Spleen (tissue), 11 donors: ENCODE measurements at regions not wholly inside any gene's neighbourhood (a gene's known extent, or its start where the extent isn't known, plus 50 kb on each side); places are given as distances from the start of the nearest gene placed in this dataset.

Experiments
- DNase-seq: peaks from one replicate; pipeline ENCODE4 v3.0.0-alpha.2; 2020
- H3K27ac ChIP-seq, 8 donors: fragments of 200-600 bp; sonication (generic) in 7 of 8; 1 replicate in 4 of 8; 2 replicates in 4 of 8; pipeline versions ENCODE4 v1.5.0 to v1.8.0; 2016 to 2021; ENCODE audit warnings: inconsistent platforms in 4 of 8, mild to moderate bottlenecking in 4 of 8, moderate library complexity in 1 of 8
- H3K27me3 ChIP-seq, 7 donors: fragments of 200-600 bp; sonication (generic) in 6 of 7; replicated peaks in 1 of 7; 1 replicate in 4 of 7; 2 replicates in 3 of 7; pipeline versions ENCODE4 v1.5.0 to v1.8.0; 2016 to 2021; ENCODE audit warnings: inconsistent platforms in 3 of 7, mild to moderate bottlenecking in 1 of 7
- H3K36me3 ChIP-seq, 6 donors: fragments of 200-600 bp; sonication (generic) in 5 of 6; 1 replicate in 4 of 6; 2 replicates in 2 of 6; pipeline versions ENCODE4 v1.5.0 to v1.8.0; 2016 to 2021; ENCODE audit warnings: inconsistent platforms in 2 of 6
- H3K4me1 ChIP-seq, 6 donors: fragments of 200-600 bp; sonication (generic) in 5 of 6; 1 replicate in 3 of 6; 2 replicates in 3 of 6; pipeline versions ENCODE4 v1.5.0 to v1.8.0; 2016 to 2021; ENCODE audit warnings: inconsistent platforms in 3 of 6
- H3K4me3 ChIP-seq, 8 donors: fragments of 200-600 bp; sonication (generic) in 7 of 8; 1 replicate in 4 of 8; 2 replicates in 4 of 8; pipeline versions ENCODE4 v1.5.0 to v1.8.0; 2016 to 2021; ENCODE audit warnings: inconsistent platforms in 4 of 8, mild to moderate bottlenecking in 4 of 8, moderate library complexity in 2 of 8
- H3K9me3 ChIP-seq, 8 donors: fragments of 200-600 bp; sonication (generic) in 7 of 8; 1 replicate in 4 of 8; 2 replicates in 4 of 8; pipeline versions ENCODE4 v1.5.0 to v1.8.0; 2016 to 2021; ENCODE audit warnings: inconsistent platforms in 4 of 8
- CTCF ChIP-seq, 11 experiments: fragments of 200-600 bp in 7 of 11; fragments of 450-650 bp in 4 of 11; sonication (generic) in 4 of 11; IDR thresholded peaks in 8 of 11; conservative IDR thresholded peaks in 3 of 11; 1 replicate in 7 of 11; 2 replicates in 4 of 11; pipeline versions ENCODE4 v1.4.0 to v1.8.0; 2016 to 2021; ENCODE audit warnings: antibody characterized with exemption in 11 of 11, inconsistent platforms in 4 of 11, mild to moderate bottlenecking in 1 of 11
- POLR2A ChIP-seq, 3 donors: fragments of 450-650 bp; IDR thresholded peaks; one replicate each; pipeline ENCODE4 v1.5.1; 2017; ENCODE audit warnings: antibody characterized with exemption in 3 of 3, mild to moderate bottlenecking in 1 of 3
- POLR2AphosphoS5 ChIP-seq, 3 donors: sonication (generic); formaldehyde crosslinking; IDR thresholded peaks; one replicate each; pipeline ENCODE4 v1.5.1; 2017; ENCODE audit warnings: antibody characterized with exemption in 3 of 3
- WGBS, 5 donors: extraction: QIAGEN DNeasy Blood & Tissue Kit in 3 of 5; methylation state at CpG; one replicate each; pipeline versions ENCODE4 v1.1.5 to v1.1.7; 2013 to 2018; 5-methylcytosine and 5-hydroxymethylcytosine counted together
- intact Hi-C: fragments of 100-400 bp; cut with DNase I; formaldehyde crosslinking; loops from one replicate; pipeline ENCODE4 v1.15.0; 2023; ENCODE audit warnings: low total_unique reads
- donor health status: healthy with polysubstance abuse.
- donor health status: DM: no; HTN: no; CAD: no; lungs with moderate emphysema.
- donor health status: DM: no; HTN: no; CAD: no.
- donor health status: Bipolar disorder and iron deficiency.
- donor health status: healthy.
- donor health status: DM: no; HTN: no; CAD: no.
- donor health status: DM: yes; HTN: yes; CAD: no.

- intact Hi-C loops = no loop called here
- 81 to 86% (median 84%) methylated on average over 22 of the region's 22 CpGs for WGBS, 5 donors
- H3K27me3 ChIP-seq = peaks cover 0 to 5% (median 0%) of the 10 kb centered on the region in 7 donors
- no peaks in the 10 kb centered on the region for H3K4me1 ChIP-seq
- H3K36me3 ChIP-seq = no peaks in the 10 kb centered on the region
- TF ChIP-seq POLR2A (IDR thresholded peaks at IDR 0.05) = no peak
- no peak for TF ChIP-seq CTCF (IDR thresholded peaks at IDR 0.05 in 8 of 11, conservative IDR thresholded peaks at IDR 0.05 in 3 of 11)
- no peak for TF ChIP-seq POLR2AphosphoS5 (IDR thresholded peaks at IDR 0.05)
- H3K27ac ChIP-seq = no peak overlapping the region
- peak; percentile 12 for DNase-seq
- H3K9me3 ChIP-seq = no peaks in the 10 kb centered on the region
- no peak overlapping the region for H3K4me3 ChIP-seq
These were observed 80.7 kb upstream of the DLG1 start for GRCh38 chr3:197378985-197379718.

GRCh38 chr3:197376735-197377555, 78.5 kb upstream of the DLG1 start:
- DNase-seq = peak; percentile 9
- Histone ChIP-seq H3K4me3 (no peak overlapping the region), H3K9me3 (no peaks in the 10 kb centered on the region), H3K36me3 (no peaks in the 10 kb centered on the region), H3K4me1 (no peaks in the 10 kb centered on the region), H3K27ac (no peak overlapping the region), H3K27me3 (peaks cover 0 to 5% (median 0%) of the 10 kb centered on the region in 7 donors)
- intact Hi-C loops = no loop called here
- WGBS, 5 donors = 81 to 92% (median 85%) methylated on average over 10 of the region's 10 CpGs
- TF ChIP-seq POLR2AphosphoS5 (IDR thresholded peaks at IDR 0.05) (no peak), CTCF (IDR thresholded peaks at IDR 0.05 in 8 of 11, conservative IDR thresholded peaks at IDR 0.05 in 3 of 11) (no peak), POLR2A (IDR thresholded peaks at IDR 0.05) (no peak)

- Histone ChIP-seq H3K4me1 (no peaks in the 10 kb centered on the region), H3K27ac (no peak overlapping the region), H3K36me3 (no peaks in the 10 kb centered on the region), H3K9me3 (no peaks in the 10 kb centered on the region), H3K4me3 (no peak overlapping the region), H3K27me3 (peaks cover 0 to 5% (median 0%) of the 10 kb centered on the region in 7 donors)
- 89 to 96% (median 92%) methylated on average over 4 of the region's 4 CpGs for WGBS, 5 donors
- TF ChIP-seq CTCF (IDR thresholded peaks at IDR 0.05 in 8 of 11, conservative IDR thresholded peaks at IDR 0.05 in 3 of 11) (no peak), POLR2AphosphoS5 (IDR thresholded peaks at IDR 0.05) (no peak), POLR2A (IDR thresholded peaks at IDR 0.05) (no peak)
- DNase-seq = peak; percentile 32
- intact Hi-C loops = no loop called here
These were observed 77.6 kb upstream of the DLG1 start for GRCh38 chr3:197376020-197376419.

- no peak for TF ChIP-seq CTCF (IDR thresholded peaks at IDR 0.05 in 8 of 11, conservative IDR thresholded peaks at IDR 0.05 in 3 of 11)
- no peak for TF ChIP-seq POLR2A (IDR thresholded peaks at IDR 0.05)
- no peak for TF ChIP-seq POLR2AphosphoS5 (IDR thresholded peaks at IDR 0.05)
- peak; percentile 30 for DNase-seq
- H3K36me3 ChIP-seq = no peaks in the 10 kb centered on the region
- intact Hi-C loops = no loop called here
- H3K27ac ChIP-seq = no peak overlapping the region
- WGBS, 5 donors = 84 to 92% (median 88%) methylated on average over 11 of the region's 11 CpGs
- H3K9me3 ChIP-seq = no peaks in the 10 kb centered on the region
- no peak overlapping the region for H3K4me3 ChIP-seq
- peaks cover 0 to 8% (median 0%) of the 10 kb centered on the region in 7 donors for H3K27me3 ChIP-seq
- no peaks in the 10 kb centered on the region for H3K4me1 ChIP-seq
These were observed 76.6 kb upstream of the DLG1 start for GRCh38 chr3:197375001-197375441.
